ENCODE measurements at regions not wholly inside any gene's neighbourhood (a gene's known extent, or its start where the extent isn't known, plus 50 kb on each side); places are given as distances from the start of the nearest gene placed in this dataset.

- TF ChIP-seq CTCF (IDR thresholded peaks at IDR 0.05): no peak
- Histone ChIP-seq H3K27me3 (no peaks in the 10 kb centered on the region), H3K4me1 (no peaks in the 10 kb centered on the region), H3K9me3 (no peaks in the 10 kb centered on the region), H3K27ac (no peak overlapping the region), H3K36me3 (no peaks in the 10 kb centered on the region), H3K4me3 (no peak overlapping the region)
- no peak for DNase-seq (ENCODE audit: low spot score)
Measured at GRCh38 chr1:232249861-232250777, 379.8 kb downstream of the SIPA1L2 start.

- no peak overlapping the region for H3K4me3 ChIP-seq
- H3K27me3 ChIP-seq: no peaks in the 10 kb centered on the region
- no peaks in the 10 kb centered on the region for H3K9me3 ChIP-seq
- H3K4me1 ChIP-seq: no peaks in the 10 kb centered on the region
- no peak for DNase-seq (ENCODE audit: low spot score)
- no peaks in the 10 kb centered on the region for H3K36me3 ChIP-seq
- H3K27ac ChIP-seq: no peak overlapping the region
- TF ChIP-seq CTCF (IDR thresholded peaks at IDR 0.05): no peak
Measured at GRCh38 chr1:232249339-232249738, 380.6 kb downstream of the SIPA1L2 start.

- DNase-seq (ENCODE audit: low spot score): no peak
- Histone ChIP-seq H3K27ac (no peak overlapping the region), H3K27me3 (no peaks in the 10 kb centered on the region), H3K9me3 (no peaks in the 10 kb centered on the region), H3K4me1 (no peaks in the 10 kb centered on the region), H3K4me3 (no peak overlapping the region), H3K36me3 (no peaks in the 10 kb centered on the region)
- no peak for TF ChIP-seq CTCF (IDR thresholded peaks at IDR 0.05)
Measured at GRCh38 chr1:232248276-232248820, 381.6 kb downstream of the SIPA1L2 start.

DNA sequence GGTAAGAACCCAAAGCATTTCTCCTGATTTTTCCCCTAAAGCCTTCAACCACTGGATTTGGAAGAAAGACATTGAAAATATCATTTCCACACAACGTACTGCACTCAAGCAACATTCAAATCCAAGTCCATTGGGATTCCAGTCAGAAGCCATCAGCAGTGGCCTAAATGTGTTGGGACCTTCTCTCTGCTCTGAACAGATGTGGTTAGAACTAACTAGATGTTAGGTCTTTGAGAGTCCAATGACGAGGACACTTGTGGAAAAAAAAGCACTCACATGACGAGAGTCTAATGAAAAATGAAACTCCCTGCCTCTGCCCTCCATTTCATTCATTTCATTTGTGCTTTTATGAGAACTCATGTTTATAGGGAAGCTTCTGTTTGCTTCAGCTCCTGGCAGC is 382.3 kb downstream of the SIPA1L2 start:
- H3K36me3 ChIP-seq: no peaks in the 10 kb centered on the region
- H3K27ac ChIP-seq: no peak overlapping the region
- no peak for TF ChIP-seq CTCF (IDR thresholded peaks at IDR 0.05)
- H3K9me3 ChIP-seq: no peaks in the 10 kb centered on the region
- no peaks in the 10 kb centered on the region for H3K27me3 ChIP-seq
- H3K4me1 ChIP-seq: no peaks in the 10 kb centered on the region
- no peak for DNase-seq (ENCODE audit: low spot score)
- no peak overlapping the region for H3K4me3 ChIP-seq

DNA sequence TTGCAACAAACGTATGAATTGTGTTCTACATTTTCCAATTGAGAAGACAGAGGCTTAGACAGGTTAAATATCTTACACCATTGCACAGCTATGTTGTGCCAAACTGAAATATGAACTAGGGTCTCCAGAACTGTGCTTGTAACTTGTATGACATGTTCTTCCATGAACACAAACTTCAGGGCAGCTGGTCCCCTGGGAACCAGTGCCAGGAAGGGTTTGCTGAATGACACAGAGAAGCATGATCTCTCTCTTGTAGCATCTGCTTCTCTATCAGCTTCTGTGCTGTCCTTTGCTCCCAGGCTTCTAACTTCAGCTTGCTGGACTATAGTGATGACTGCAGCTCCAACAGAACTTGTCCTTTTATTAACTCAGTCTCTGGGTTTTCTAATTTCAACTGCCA is 385.5 kb downstream of the SIPA1L2 start:
- H3K36me3 ChIP-seq: no peaks in the 10 kb centered on the region
- no peaks in the 10 kb centered on the region for H3K4me1 ChIP-seq
- H3K27ac ChIP-seq: no peak overlapping the region
- no peaks in the 10 kb centered on the region for H3K9me3 ChIP-seq
- no peak overlapping the region for H3K4me3 ChIP-seq
- H3K27me3 ChIP-seq: no peaks in the 10 kb centered on the region
- no peak for TF ChIP-seq CTCF (IDR thresholded peaks at IDR 0.05)
- no peak for DNase-seq (ENCODE audit: low spot score)

Data from right atrium auricular region (tissue), 2 donors.